IMR-90 (cell line): ENCODE measurements at regions not wholly inside any gene's neighbourhood (a gene's known extent, or its start where the extent isn't known, plus 50 kb on each side); places are given as distances from the start of the nearest gene placed in this dataset.

Experiments used
- CTCF ChIP-seq: conservative IDR thresholded peaks from 2 replicates; pipeline ENCODE4 v1.5.1; 2012; ENCODE audit warnings: mild to moderate bottlenecking, low read depth, low read length, improper control_type of control experiment
- POLR2A ChIP-seq: IDR thresholded peaks from 2 replicates; pipeline ENCODE4 v1.6.1; 2012; ENCODE audit warnings: mild to moderate bottlenecking, low read depth, low read length

- TF ChIP-seq CTCF, result no peak
- no peak for TF ChIP-seq POLR2A
Measured at GRCh38 chr5:179467441-179467840, 82.9 kb upstream of the RUFY1 start.
